T-cell (primary cell): ENCODE measurements at regions not wholly inside any gene's neighbourhood (a gene's known extent, or its start where the extent isn't known, plus 50 kb on each side); places are given as distances from the start of the nearest gene placed in this dataset.

Experiments
- ATAC-seq, 4 experiments: fragments of 200-7000 bp in 3 of 4; fragments of 150-1000 bp in 1 of 4; cut with Tn5 transposase; replicated peaks in 1 of 4; 1 replicate in 3 of 4; 2 replicates in 1 of 4; pipeline ENCODE4 v1.10.0; 2021; ENCODE audit warnings: moderate library complexity in 3 of 4, mild to moderate bottlenecking in 2 of 4, moderate number of reproducible peaks in 1 of 4
- CTCF ChIA-PET, 2 donors: fragments of 300-600 bp; sonication (Branson Sonifier 250); formaldehyde crosslinking; loops; one replicate each; lab custom pipeline; 2022; ENCODE audit warnings: antibody characterized with exemption in 2 of 2; lab: Charles Lee
- POLR2A ChIA-PET, 2 donors: fragments of 300-600 bp; sonication (Branson Sonifier 250); formaldehyde crosslinking; loops; one replicate each; lab custom pipeline; 2022; ENCODE audit warnings: antibody characterized with exemption in 2 of 2; lab: Charles Lee
- DNase-seq, 35 experiments: peaks; one replicate each; pipeline versions ENCODE4 v3.0.0 to v3.0.0-alpha.2; 2013 to 2023
- H3K27ac ChIP-seq: one replicate; pipeline ENCODE4 v1.5.1; 2013; ENCODE audit warnings: low read length
- H3K27me3 ChIP-seq, 2 experiments: replicated peaks in 1 of 2; 1 replicate in 1 of 2; 2 replicates in 1 of 2; pipeline versions ENCODE4 v1.6.1 to v1.7.0; 2013; ENCODE audit warnings: low read length in 1 of 2, mixed read lengths in 1 of 2; ENCODE audit not compliant: control insufficient read depth in 2 of 2, insufficient read depth in 2 of 2; ENCODE audit errors: extremely low read depth in 1 of 2
- H3K36me3 ChIP-seq, 2 donors: 1 replicate in 1 of 2; 2 replicates in 1 of 2; pipeline versions ENCODE4 v1.6.1 to v1.7.0; 2013; ENCODE audit warnings: low read length in 1 of 2; ENCODE audit not compliant: control insufficient read depth in 2 of 2, insufficient read depth in 1 of 2; ENCODE audit errors: extremely low read depth in 1 of 2
- H3K4me1 ChIP-seq, 2 experiments: 1 replicate in 1 of 2; 2 replicates in 1 of 2; pipeline versions ENCODE4 v1.6.1 to v1.7.0; 2013; ENCODE audit warnings: low read length in 2 of 2, mixed read lengths in 1 of 2; ENCODE audit not compliant: insufficient read depth in 2 of 2, control insufficient read depth in 1 of 2; ENCODE audit errors: extremely low read depth in 1 of 2
- H3K4me3 ChIP-seq, 2 donors: 1 replicate in 1 of 2; 2 replicates in 1 of 2; pipeline versions ENCODE4 v1.5.1 to v1.7.0; 2013; ENCODE audit warnings: mild to moderate bottlenecking in 2 of 2, low read length in 1 of 2, moderate library complexity in 1 of 2; ENCODE audit not compliant: control insufficient read depth in 1 of 2; ENCODE audit errors: extremely low read depth in 1 of 2
- H3K9me3 ChIP-seq: 2 replicates; pipeline ENCODE4 v1.7.0; 2013
- H3K27ac Mint-ChIP-seq, 2 donors: one replicate each; pipeline ENCODE4 v1.8.0; 2020 to 2021; ENCODE audit warnings: mild to moderate bottlenecking in 2 of 2, mixed read lengths in 2 of 2
- H3K27me3 Mint-ChIP-seq, 2 donors: one replicate each; pipeline ENCODE4 v1.8.0; 2021 to 2022; ENCODE audit warnings: mixed read lengths in 2 of 2
- H3K36me3 Mint-ChIP-seq: one replicate; pipeline ENCODE4 v1.8.0; 2021; ENCODE audit warnings: mixed read lengths
- H3K4me1 Mint-ChIP-seq, 3 donors: one replicate each; pipeline ENCODE4 v1.8.0; 2020 to 2022; ENCODE audit warnings: mixed read lengths in 3 of 3, mild to moderate bottlenecking in 1 of 3
- H3K4me3 Mint-ChIP-seq, 3 donors: one replicate each; pipeline ENCODE4 v1.8.0; 2020 to 2022; ENCODE audit warnings: mild to moderate bottlenecking in 3 of 3, mixed read lengths in 3 of 3, moderate library complexity in 3 of 3
- H3K9me3 Mint-ChIP-seq, 3 donors: one replicate each; pipeline ENCODE4 v1.8.0; 2020 to 2022; ENCODE audit warnings: mixed read lengths in 3 of 3
- WGBS: methylation state at CpG from one replicate; pipeline ENCODE4 v1.1.5; 2013; ENCODE audit warnings: missing lambda C conversion rate; ENCODE audit not compliant: insufficient coverage; 5-methylcytosine and 5-hydroxymethylcytosine counted together

DNA sequence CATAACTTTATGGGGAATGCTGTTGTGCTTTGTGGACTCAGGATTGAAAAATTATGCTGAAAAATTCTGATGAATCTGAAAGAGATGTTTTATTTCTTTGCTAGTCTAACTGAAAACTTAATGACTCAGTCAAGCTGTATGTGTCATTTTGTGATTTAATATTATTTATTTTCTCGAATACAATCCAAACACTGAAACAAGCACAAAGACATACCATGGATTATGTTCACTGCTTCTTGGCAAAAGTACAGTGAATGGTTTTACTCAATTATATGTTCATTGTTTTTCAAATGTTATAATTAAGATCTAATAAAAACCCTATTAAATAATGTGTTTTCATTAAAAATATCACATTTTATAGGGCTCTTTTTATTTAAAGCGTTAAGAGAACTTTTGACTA is 330.6 kb upstream of the EPHA7 start:
- H3K27me3 Mint-ChIP-seq, result no peaks in the 10 kb centered on the region
- DNase-seq, result no peak
- no peaks in the 10 kb centered on the region for H3K36me3 Mint-ChIP-seq
- Histone ChIP-seq H3K36me3 (no peaks in the 10 kb centered on the region), H3K4me1 (no peaks in the 10 kb centered on the region), H3K4me3 (no peak overlapping the region), H3K9me3 (no peaks in the 10 kb centered on the region), H3K27me3 (no peaks in the 10 kb centered on the region), H3K27ac (no peak overlapping the region)
- H3K9me3 Mint-ChIP-seq, result peaks cover 4 to 10% (median 5%) of the 10 kb centered on the region in 3 donors
- WGBS, result no CpG with 5 or more reads among the region's 2 CpGs
- POLR2A ChIA-PET, result no interaction called here
- no peak overlapping the region for H3K4me3 Mint-ChIP-seq
- ATAC-seq, result no peak
- H3K4me1 Mint-ChIP-seq, result no peaks in the 10 kb centered on the region
- no peak overlapping the region for H3K27ac Mint-ChIP-seq
- CTCF ChIA-PET, result no interaction called here

DNA sequence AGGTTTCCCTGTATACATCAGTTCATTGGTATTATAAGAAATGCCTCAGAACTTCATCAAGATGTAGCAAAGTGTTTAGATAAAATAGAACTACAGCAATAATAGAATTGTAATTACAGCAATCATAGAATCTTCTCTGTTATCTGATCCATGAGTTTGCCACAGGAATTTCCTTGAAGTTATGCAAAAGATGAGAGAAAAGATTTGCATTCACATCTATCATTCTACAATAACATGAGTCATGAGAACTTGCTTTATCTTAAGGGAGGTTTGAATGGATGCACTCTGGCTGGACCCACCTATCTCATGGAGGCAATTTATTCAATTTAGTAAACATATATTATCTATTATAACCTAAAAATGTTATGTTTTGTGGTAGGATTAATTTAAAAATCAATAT is 329.8 kb upstream of the EPHA7 start:
- Mint-ChIP-seq H3K27me3 (no peaks in the 10 kb centered on the region), H3K27ac (no peak overlapping the region), H3K4me3 (no peak overlapping the region), H3K9me3 (peaks cover 2 to 8% (median 5%) of the 10 kb centered on the region in 3 donors), H3K36me3 (no peaks in the 10 kb centered on the region), H3K4me1 (no peaks in the 10 kb centered on the region)
- Histone ChIP-seq H3K4me1 (no peaks in the 10 kb centered on the region), H3K9me3 (no peaks in the 10 kb centered on the region), H3K27ac (no peak overlapping the region), H3K36me3 (no peaks in the 10 kb centered on the region), H3K4me3 (no peak overlapping the region), H3K27me3 (no peaks in the 10 kb centered on the region)
- no peak for DNase-seq
- ChIA-PET POLR2A (no interaction called here), CTCF (no interaction called here)
- ATAC-seq, result no peak

GRCh38 chr6:93746892-93747291 is 327.5 kb upstream of the EPHA7 start:
- H3K9me3 ChIP-seq, result no peaks in the 10 kb centered on the region
- Mint-ChIP-seq H3K4me3 (no peak overlapping the region), H3K27me3 (no peaks in the 10 kb centered on the region), H3K9me3 (peaks cover 5 to 8% (median 6%) of the 10 kb centered on the region in 3 donors), H3K36me3 (no peaks in the 10 kb centered on the region), H3K4me1 (no peaks in the 10 kb centered on the region), H3K27ac (no peak overlapping the region)
- CTCF ChIA-PET, result no interaction called here
- no peaks in the 10 kb centered on the region for H3K36me3 ChIP-seq
- H3K27me3 ChIP-seq, result no peaks in the 10 kb centered on the region
- ATAC-seq (no peak), DNase-seq (no peak)
- H3K4me3 ChIP-seq, result no peak overlapping the region
- no peak overlapping the region for H3K27ac ChIP-seq
- WGBS, result 25% methylated on average over 1 of the region's 3 CpGs
- no peaks in the 10 kb centered on the region for H3K4me1 ChIP-seq
- POLR2A ChIA-PET, result no interaction called here

DNA sequence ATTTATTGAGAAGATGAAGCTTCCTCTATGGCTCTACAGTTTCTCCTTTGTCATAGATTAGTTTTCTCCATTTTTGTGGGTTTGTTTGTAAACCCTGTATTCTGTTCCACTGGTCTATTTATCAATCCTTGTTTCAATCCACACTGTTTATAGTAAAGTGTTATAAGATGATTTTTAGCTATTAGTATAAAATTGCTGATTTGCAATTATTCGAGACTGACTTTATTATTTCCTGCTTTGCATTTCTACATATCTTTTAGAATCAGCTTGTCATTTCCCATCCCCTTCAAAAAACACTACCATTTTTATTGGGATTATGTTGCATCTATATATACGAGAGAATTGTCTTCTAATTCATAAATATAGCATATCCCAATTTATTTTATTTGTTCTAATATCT is 325.9 kb upstream of the EPHA7 start:
- Histone ChIP-seq H3K4me3 (no peak overlapping the region), H3K36me3 (no peaks in the 10 kb centered on the region), H3K4me1 (no peaks in the 10 kb centered on the region), H3K27ac (no peak overlapping the region), H3K9me3 (no peaks in the 10 kb centered on the region), H3K27me3 (no peaks in the 10 kb centered on the region)
- DNase-seq (no peak), ATAC-seq (no peak)
- Mint-ChIP-seq H3K9me3 (peaks cover 6 to 13% (median 12%) of the 10 kb centered on the region in 3 donors), H3K27me3 (no peaks in the 10 kb centered on the region), H3K4me3 (no peak overlapping the region), H3K4me1 (no peaks in the 10 kb centered on the region), H3K36me3 (no peaks in the 10 kb centered on the region), H3K27ac (no peak overlapping the region)
- POLR2A ChIA-PET, result no interaction called here
- CTCF ChIA-PET, result no interaction called here
- WGBS, result no CpG with 5 or more reads among the region's 2 CpGs

DNA sequence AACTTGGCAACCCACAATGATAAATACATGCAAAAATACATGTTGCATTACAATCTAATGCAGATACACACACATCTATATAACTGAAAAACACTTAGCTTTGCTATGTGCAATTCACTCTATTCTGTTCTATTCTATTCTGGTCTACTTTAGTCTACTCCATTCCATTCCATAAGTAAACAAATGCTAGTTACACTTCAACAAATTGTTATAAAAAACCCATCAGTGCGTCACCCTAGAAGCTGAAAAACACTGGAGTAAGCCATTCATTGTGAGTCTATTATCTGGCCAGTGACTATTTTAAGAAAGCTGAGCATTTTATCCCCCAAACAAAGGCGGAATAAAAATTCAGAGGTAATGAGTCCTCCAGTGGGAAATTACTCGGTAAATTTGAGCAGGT is 315.7 kb upstream of the EPHA7 start:
- ChIA-PET CTCF (no interaction called here), POLR2A (no interaction called here)
- Mint-ChIP-seq H3K36me3 (no peaks in the 10 kb centered on the region), H3K27ac (no peak overlapping the region), H3K9me3 (peaks cover 0 to 15% (median 6%) of the 10 kb centered on the region in 3 donors), H3K4me3 (no peak overlapping the region), H3K27me3 (no peaks in the 10 kb centered on the region), H3K4me1 (no peaks in the 10 kb centered on the region)
- Histone ChIP-seq H3K4me1 (no peaks in the 10 kb centered on the region), H3K27ac (no peak overlapping the region), H3K36me3 (no peaks in the 10 kb centered on the region), H3K27me3 (no peaks in the 10 kb centered on the region), H3K4me3 (no peak overlapping the region), H3K9me3 (no peaks in the 10 kb centered on the region)
- ATAC-seq (no peak), DNase-seq (no peak)
- no CpG with 5 or more reads among the region's 3 CpGs for WGBS

GRCh38 chr6:93731306-93731705 is 311.9 kb upstream of the EPHA7 start:
- Histone ChIP-seq H3K4me1 (no peaks in the 10 kb centered on the region), H3K27me3 (no peaks in the 10 kb centered on the region), H3K9me3 (no peaks in the 10 kb centered on the region), H3K36me3 (no peaks in the 10 kb centered on the region), H3K4me3 (no peak overlapping the region), H3K27ac (no peak overlapping the region)
- ChIA-PET POLR2A (no interaction called here), CTCF (no interaction called here)
- no peak overlapping the region for H3K4me3 Mint-ChIP-seq
- no peaks in the 10 kb centered on the region for H3K4me1 Mint-ChIP-seq
- ATAC-seq (no peak), DNase-seq (no peak)
- H3K9me3 Mint-ChIP-seq, result peaks cover 8 to 20% (median 14%) of the 10 kb centered on the region in 3 donors
- no peaks in the 10 kb centered on the region for H3K36me3 Mint-ChIP-seq
- no peaks in the 10 kb centered on the region for H3K27me3 Mint-ChIP-seq
- WGBS, result no CpG with 5 or more reads among the region's 1 CpG
- no peak overlapping the region for H3K27ac Mint-ChIP-seq

DNA sequence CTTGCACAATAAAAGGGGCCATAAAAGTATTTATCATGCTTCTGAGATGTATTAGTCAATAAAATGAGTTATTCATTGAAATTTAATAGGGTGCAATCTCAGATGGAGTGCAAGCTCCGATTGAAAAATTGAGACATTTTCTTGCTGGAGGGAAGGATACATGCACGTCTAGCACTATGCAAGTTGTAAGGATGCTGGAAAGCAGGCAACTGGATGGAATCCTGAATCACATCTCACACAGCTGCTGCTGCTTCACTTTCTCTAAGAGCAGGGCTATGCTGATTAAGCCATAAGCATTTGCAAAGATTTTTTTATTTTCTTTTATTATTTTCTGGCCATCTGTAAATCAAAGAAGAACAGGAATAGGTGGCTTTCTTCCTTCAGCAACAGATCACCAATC is 308.8 kb upstream of the EPHA7 start:
- H3K4me1 Mint-ChIP-seq, result no peaks in the 10 kb centered on the region
- Histone ChIP-seq H3K9me3 (no peaks in the 10 kb centered on the region), H3K27me3 (no peaks in the 10 kb centered on the region), H3K27ac (no peak overlapping the region), H3K4me1 (no peaks in the 10 kb centered on the region), H3K36me3 (no peaks in the 10 kb centered on the region), H3K4me3 (no peak overlapping the region)
- H3K36me3 Mint-ChIP-seq, result no peaks in the 10 kb centered on the region
- POLR2A ChIA-PET, result no interaction called here
- CTCF ChIA-PET, result no interaction called here
- no peak overlapping the region for H3K4me3 Mint-ChIP-seq
- no peak for ATAC-seq
- no peak overlapping the region for H3K27ac Mint-ChIP-seq
- no peak for DNase-seq
- peaks cover 8 to 19% (median 18%) of the 10 kb centered on the region in 3 donors for H3K9me3 Mint-ChIP-seq
- no peaks in the 10 kb centered on the region for H3K27me3 Mint-ChIP-seq
- 43% methylated on average over 1 of the region's 2 CpGs for WGBS
